ENCODE measurements at regions not wholly inside any gene's neighbourhood (a gene's known extent, or its start where the extent isn't known, plus 50 kb on each side); places are given as distances from the start of the nearest gene placed in this dataset.
A peak's percentile ranks its signal among the peaks of the same experiment; 100 is the strongest.
"Not testable (repeated sequence)": the region's sequence is repeated elsewhere in the genome, so short reads cannot be mapped to it uniquely, and the experiment has no call there.

DNA sequence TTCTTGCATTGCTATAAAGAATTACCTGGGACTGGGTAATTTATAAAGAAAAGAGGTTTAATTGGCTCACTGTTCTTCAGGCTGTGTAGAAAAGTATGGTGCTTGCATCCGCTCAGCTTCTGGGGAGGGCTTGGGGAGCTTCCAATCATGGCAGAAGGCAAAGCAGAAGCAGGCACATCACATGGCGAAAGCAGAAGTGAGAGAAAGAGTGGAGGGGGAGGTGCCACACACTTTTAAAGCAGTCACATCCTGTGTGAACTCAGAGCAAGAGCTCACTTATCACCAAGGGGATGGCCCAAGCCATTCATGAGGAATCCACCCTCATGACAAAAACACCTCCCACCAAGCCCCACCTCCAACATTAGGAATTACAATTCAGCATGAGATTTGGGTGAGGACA lies 303.5 kb downstream of the OTUD1 start:
- DNase-seq (ENCODE audit: low read depth in 4 of 4, low spot score in 2 of 4): no peak

GRCh38 chr10:23742807-23743206 lies 303.9 kb downstream of the OTUD1 start:
- no peak for DNase-seq (ENCODE audit: low read depth in 4 of 4, low spot score in 2 of 4)

GRCh38 chr10:23754179-23754578 lies 315.3 kb downstream of the OTUD1 start:
- no peak for DNase-seq (ENCODE audit: low read depth in 4 of 4, low spot score in 2 of 4)

- DNase-seq (ENCODE audit: low read depth in 4 of 4, low spot score in 2 of 4): no peak
These were observed 316.1 kb downstream of the OTUD1 start for GRCh38 chr10:23754941-23755340.

GRCh38 chr10:23755556-23755955 lies 316.7 kb downstream of the OTUD1 start:
- DNase-seq (ENCODE audit: low read depth in 4 of 4, low spot score in 2 of 4): peak in 2 of 4 donors; percentile 5 to 24

- DNase-seq (ENCODE audit: low read depth in 4 of 4, low spot score in 2 of 4): no peak
These were observed 329.4 kb downstream of the OTUD1 start for GRCh38 chr10:23768281-23768680.

DNA sequence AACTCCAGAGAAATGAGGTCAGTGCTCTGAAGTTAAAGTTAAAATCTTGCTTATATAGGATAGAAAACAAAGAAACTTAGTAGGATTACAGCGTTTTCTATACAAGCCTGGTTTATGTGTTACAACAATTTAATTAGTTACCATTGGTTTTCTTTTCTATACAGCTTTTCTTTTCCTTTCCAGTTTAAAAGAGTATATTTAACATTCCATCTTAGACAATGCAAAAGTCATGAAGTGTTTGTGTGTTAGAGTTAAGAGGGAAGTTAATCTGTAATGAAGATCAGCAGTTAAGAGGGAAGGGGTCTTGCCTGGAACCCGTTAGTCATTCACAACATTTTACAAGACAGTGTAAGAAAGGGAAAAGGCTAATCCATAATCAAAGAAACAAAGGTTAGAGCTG lies 338.3 kb downstream of the OTUD1 start:
- DNase-seq (ENCODE audit: low read depth in 4 of 4, low spot score in 2 of 4): no peak

DNA sequence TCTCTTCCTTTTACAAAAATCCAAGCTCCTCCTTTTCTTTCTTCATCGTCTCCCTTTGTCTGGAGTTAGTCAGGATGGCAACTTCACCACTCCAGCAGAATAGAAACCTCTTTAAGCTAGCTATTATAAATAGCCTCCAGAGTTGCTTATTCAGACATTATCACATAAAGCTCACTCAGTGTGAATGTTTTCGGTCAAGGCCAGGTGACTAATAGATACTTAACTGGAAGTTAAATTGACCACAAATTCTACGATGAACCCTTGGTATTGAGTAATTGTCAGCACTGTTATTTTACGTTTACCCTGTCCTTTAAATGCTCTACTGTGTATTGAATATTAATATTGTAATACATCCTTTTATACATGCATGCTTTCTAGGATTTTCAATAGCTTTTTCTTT lies 340.4 kb downstream of the OTUD1 start:
- no peak for DNase-seq (ENCODE audit: low read depth in 4 of 4, low spot score in 2 of 4)

DNA sequence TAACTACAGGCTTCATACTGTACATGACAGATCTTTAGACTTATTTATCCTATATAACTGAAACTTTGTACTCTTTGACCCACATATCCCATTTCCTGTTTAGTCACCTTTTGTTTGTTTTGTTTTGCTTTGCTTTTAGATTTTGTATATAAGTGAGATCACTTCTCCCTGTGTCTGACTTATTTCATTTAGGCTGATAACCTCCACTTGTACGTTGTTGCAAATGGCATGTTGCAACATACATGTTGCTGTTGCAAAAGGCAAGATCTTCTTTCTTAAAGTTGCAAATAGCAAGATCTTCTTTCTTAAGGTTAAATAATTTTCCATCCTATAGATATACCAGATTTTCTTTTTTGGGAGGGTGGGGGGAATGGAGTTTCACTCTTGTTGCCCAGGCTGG lies 341.5 kb downstream of the OTUD1 start:
- DNase-seq (ENCODE audit: low read depth in 4 of 4, low spot score in 2 of 4): no peak

GRCh38 chr10:23786594-23786993 lies 347.7 kb downstream of the OTUD1 start:
- no peak for DNase-seq (ENCODE audit: low read depth in 4 of 4, low spot score in 2 of 4)

DNA sequence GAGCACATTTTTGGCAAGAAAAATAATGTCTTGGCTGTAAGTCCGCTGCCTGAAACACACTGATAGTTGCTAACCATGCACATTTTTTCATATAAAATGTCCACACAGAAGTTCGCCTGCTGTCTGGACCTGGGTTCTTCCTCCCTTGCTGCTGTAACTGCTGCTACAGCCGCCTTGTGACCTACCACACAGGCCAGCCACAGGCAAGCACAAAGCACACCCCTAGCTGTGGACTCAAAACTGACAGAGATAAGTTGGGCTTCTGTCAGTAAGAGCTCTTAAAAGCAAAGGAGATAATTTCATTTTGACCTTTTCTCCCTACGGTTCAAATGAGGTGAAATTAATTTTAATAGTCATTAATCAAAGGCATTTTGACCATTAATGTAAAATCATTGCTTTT lies 354.7 kb downstream of the OTUD1 start:
- no peak for DNase-seq (ENCODE audit: low read depth in 4 of 4, low spot score in 2 of 4)

DNA sequence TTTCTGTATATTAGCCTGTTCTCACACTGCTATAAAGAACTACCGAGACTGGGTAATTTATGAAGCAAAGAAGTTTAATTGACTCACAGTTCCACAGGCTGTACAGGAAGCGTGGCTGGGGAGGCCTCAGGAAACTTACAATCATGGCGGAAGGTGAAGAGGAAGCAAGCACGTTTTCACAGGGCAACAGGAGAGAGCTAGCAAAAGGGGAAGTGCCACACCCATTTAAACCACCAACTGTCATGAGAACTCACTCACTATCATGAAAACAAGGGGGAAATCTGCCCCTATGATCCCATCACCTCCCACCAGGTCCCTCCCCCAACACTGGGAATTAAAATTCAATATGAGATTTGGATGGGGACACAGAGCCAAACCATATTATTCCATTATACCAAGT lies 358.6 kb downstream of the OTUD1 start:
- DNase-seq (ENCODE audit: low read depth in 4 of 4, low spot score in 2 of 4): not testable (repeated sequence)

DNA sequence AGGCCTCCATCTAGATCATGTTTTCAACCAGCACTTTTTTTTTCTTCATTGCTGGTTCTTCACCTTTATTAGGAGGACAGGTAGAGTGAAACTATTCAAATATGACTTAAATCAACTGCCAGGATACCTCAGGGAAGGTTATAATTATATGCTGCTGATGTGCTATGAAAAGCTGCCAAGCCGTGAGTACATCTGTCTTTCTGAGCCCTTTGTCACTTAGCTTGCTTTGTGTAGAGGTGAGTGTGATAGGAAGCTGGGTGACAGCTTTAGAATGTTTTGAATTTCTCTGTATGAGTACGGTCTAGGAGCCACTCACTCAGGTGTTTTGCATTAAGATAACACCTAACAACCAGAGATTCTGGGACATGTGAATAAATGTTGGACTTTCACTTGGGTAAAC lies 365.2 kb downstream of the OTUD1 start:
- DNase-seq (ENCODE audit: low read depth in 4 of 4, low spot score in 2 of 4): no peak

GRCh38 chr10:23813687-23814086 lies 374.8 kb downstream of the OTUD1 start:
- DNase-seq (ENCODE audit: low read depth in 4 of 4, low spot score in 2 of 4): no peak

GRCh38 chr10:23818484-23818883 lies 379.6 kb downstream of the OTUD1 start:
- no peak for DNase-seq (ENCODE audit: low read depth in 4 of 4, low spot score in 2 of 4)

DNA sequence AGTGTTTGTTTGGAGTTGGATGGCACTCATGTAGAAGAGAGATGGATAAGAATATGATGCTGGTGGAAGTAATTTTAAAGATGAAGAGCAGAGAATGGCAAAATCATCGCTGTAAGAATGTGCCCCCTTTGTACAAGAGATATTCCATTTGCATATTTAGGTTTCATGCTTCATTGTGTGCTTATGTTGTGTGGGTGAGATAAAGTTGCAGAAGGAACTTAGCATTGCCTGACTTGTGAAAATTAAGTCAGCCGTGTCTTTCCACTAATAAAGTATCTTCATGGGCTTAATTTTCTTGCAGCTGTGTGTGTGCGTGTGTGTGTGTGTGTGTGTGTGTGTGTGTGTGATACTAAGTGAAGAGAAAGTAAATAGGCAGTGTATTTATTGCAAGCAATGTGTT lies 381.9 kb downstream of the OTUD1 start:
- DNase-seq (ENCODE audit: low read depth in 4 of 4, low spot score in 2 of 4): no peak

DNA sequence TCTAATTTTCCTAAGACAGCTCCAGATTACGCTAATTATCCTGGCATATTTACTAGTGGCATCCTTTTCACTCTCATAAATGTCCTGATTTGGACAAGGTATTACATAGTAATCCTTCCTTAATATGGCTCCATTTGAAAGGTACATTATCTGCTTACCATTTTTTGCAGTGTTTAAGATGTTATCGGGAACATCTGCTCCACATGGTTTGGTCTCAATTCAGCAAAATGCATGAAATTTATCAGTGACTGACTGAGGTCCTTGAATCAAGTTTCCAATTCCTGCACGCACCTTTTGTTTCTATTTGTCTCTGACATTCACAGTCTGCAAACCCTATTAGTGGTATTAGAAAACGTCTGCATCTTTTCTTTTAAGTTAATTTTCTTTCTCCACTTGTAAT lies 384.1 kb upstream of the KIAA1217 start:
- DNase-seq (ENCODE audit: low read depth in 4 of 4, low spot score in 2 of 4): no peak

DNA sequence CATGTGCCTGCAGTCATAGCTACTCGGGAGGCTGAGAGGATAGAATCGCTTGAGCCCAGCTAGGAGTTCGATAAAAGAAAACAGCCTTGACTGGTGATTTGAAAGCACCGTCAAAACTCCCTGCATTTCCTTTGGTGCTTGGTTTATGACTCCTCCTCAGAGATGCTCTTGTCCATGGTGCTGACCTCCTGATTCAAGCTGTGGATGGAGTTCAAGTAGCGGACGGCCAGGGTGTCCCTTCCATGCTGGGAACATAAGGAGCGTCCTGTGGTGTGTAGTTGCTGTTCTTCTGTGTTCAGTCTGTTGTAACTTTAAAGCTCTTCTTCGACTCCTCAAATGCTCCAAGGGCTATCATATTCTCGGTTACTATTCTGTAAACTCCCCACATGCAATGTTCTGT lies 382.5 kb upstream of the KIAA1217 start:
- DNase-seq (ENCODE audit: low read depth in 4 of 4, low spot score in 2 of 4): peak in 3 of 4 donors; percentile 37 to 75 (median 39)

DNA sequence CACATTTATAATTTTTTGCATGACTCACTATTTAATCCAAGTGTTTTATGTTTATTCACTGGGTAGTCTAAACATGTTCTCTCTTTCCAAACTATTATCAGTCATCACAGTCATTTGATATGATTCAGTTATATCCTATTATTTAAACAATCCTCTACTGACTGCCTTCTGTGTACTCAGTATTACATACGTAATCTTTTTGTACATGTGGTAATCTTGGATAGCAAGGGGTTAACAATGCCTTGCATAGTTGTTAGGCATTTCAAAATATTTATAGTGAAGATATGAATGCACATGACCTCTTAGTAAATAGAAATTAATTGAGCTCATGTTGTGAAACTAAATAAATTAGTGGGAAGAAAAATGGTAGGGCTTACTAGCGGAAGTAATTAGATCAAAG lies 379.4 kb upstream of the KIAA1217 start:
- no peak for DNase-seq (ENCODE audit: low read depth in 4 of 4, low spot score in 2 of 4)

DNA sequence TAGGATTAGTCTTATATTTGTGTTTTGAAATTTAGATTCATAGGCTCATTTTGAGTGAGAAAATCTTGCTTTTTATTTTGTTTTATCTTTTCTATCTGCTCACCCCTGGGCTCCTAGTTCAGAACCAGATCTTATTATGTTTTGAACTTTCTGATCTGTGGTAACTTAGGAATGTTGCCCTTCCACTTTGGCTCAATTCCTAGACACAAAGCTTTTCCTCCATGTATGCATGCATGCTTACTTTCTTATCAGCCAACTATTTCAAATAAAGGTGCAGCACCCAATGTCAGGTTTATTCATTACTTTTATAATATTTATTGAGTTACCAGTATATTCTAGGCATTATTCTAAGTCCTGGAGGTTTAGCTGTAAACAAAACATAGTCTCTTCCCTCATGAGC lies 374.8 kb upstream of the KIAA1217 start:
- no peak for DNase-seq (ENCODE audit: low read depth in 4 of 4, low spot score in 2 of 4)

DNA sequence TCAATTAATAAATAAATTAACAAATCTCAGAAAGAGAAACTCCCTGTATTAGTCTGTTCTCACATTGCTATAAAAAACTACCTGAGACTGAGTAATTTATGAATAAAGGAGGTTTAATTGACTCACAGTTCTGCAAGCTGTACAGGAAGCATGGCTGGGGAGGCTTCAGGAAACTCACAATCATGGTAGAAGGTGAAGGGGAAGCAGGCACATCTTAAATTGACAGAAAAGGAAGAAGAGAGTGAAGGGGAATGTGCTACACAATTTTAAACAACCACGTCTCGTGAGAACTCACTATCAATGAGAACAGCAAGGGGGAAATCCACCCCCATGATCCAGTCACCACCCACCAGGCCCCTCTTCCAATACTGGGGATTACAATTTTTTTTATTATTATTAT lies 358.3 kb upstream of the KIAA1217 start:
- no peak for DNase-seq (ENCODE audit: low read depth in 4 of 4, low spot score in 2 of 4)

GRCh38 chr10:23859598-23859997 lies 349.3 kb upstream of the KIAA1217 start:
- DNase-seq (ENCODE audit: low read depth in 4 of 4, low spot score in 2 of 4): no peak

GRCh38 chr10:23864631-23865147 lies 344.2 kb upstream of the KIAA1217 start:
- DNase-seq (ENCODE audit: low read depth in 4 of 4, low spot score in 2 of 4): no peak

Measured in left renal cortex interstitium (tissue), 4 donors.